Panc1 (cell line): ENCODE measurements at regions not wholly inside any gene's neighbourhood (a gene's known extent, or its start where the extent isn't known, plus 50 kb on each side); places are given as distances from the start of the nearest gene placed in this dataset.

Source experiments
- POLR2AphosphoS5 ChIP-seq: IDR thresholded peaks from 2 replicates; pipeline ENCODE4 v1.6.1; 2012; ENCODE audit warnings: mild to moderate bottlenecking, low read depth, low read length, moderate library complexity
- TCF7L2 ChIP-seq: IDR thresholded peaks from 2 replicates; pipeline ENCODE4 v1.6.1; 2011; ENCODE audit warnings: mild to moderate bottlenecking, low read depth, low read length, inconsistent platforms
- TF ChIP-seq, protein P1 (sequence below): fragments of 450-650 bp; IDR thresholded peaks from 2 replicates; pipeline ENCODE4 v1.5.1; 2017; ENCODE audit warnings: mild to moderate bottlenecking

GRCh38 chr16:87040169-87041117 is 276.7 kb downstream of the C16orf95 start:
- TF ChIP-seq, protein P1, sequence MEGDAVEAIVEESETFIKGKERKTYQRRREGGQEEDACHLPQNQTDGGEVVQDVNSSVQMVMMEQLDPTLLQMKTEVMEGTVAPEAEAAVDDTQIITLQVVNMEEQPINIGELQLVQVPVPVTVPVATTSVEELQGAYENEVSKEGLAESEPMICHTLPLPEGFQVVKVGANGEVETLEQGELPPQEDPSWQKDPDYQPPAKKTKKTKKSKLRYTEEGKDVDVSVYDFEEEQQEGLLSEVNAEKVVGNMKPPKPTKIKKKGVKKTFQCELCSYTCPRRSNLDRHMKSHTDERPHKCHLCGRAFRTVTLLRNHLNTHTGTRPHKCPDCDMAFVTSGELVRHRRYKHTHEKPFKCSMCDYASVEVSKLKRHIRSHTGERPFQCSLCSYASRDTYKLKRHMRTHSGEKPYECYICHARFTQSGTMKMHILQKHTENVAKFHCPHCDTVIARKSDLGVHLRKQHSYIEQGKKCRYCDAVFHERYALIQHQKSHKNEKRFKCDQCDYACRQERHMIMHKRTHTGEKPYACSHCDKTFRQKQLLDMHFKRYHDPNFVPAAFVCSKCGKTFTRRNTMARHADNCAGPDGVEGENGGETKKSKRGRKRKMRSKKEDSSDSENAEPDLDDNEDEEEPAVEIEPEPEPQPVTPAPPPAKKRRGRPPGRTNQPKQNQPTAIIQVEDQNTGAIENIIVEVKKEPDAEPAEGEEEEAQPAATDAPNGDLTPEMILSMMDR = no peak
- TF ChIP-seq POLR2AphosphoS5 = no peak
- TF ChIP-seq TCF7L2 = no peak
